Superior temporal gyrus (tissue), 1 donor: ENCODE measurements at regions not wholly inside any gene's neighbourhood (a gene's known extent, or its start where the extent isn't known, plus 50 kb on each side); places are given as distances from the start of the nearest gene placed in this dataset.

Experiments
- DNase-seq: peaks from one replicate; pipeline ENCODE4 v3.0.0-alpha.2; 2016; ENCODE audit errors: extremely low spot score

- no peak for DNase-seq
Observed at GRCh38 chr6:88383183-88383582, 217.0 kb upstream of the CNR1 start.

GRCh38 chr6:88381289-88381642, 215.1 kb upstream of the CNR1 start:
- no peak for DNase-seq

- peak; percentile 37 for DNase-seq
Observed at GRCh38 chr6:88380618-88381288, 214.6 kb upstream of the CNR1 start.

GRCh38 chr6:88380083-88380482, 213.9 kb upstream of the CNR1 start:
- peak; percentile 55 for DNase-seq

GRCh38 chr6:88378639-88379038, 212.5 kb upstream of the CNR1 start:
- DNase-seq, result no peak

- DNase-seq, result no peak
Observed at GRCh38 chr6:88377976-88378568, 211.9 kb upstream of the CNR1 start.

GRCh38 chr6:88376768-88377387, 210.7 kb upstream of the CNR1 start:
- peak; percentile 30 for DNase-seq

- no peak for DNase-seq
Observed at GRCh38 chr6:88376197-88376596, 210.1 kb upstream of the CNR1 start.

GRCh38 chr6:88374553-88374952, 208.4 kb upstream of the CNR1 start:
- DNase-seq, result no peak

- no peak for DNase-seq
Observed at GRCh38 chr6:88371480-88371879, 205.3 kb upstream of the CNR1 start.

GRCh38 chr6:88370127-88370710, 204.1 kb upstream of the CNR1 start:
- no peak for DNase-seq

GRCh38 chr6:88369262-88369661, 203.1 kb upstream of the CNR1 start:
- DNase-seq, result no peak

- DNase-seq, result no peak
Observed at GRCh38 chr6:88368071-88368787, 202.1 kb upstream of the CNR1 start.

GRCh38 chr6:88367248-88367647, 201.1 kb upstream of the CNR1 start:
- DNase-seq, result no peak

GRCh38 chr6:88366672-88367071, 200.5 kb upstream of the CNR1 start:
- no peak for DNase-seq

- no peak for DNase-seq
Observed at GRCh38 chr6:88365656-88366055, 199.5 kb upstream of the CNR1 start.

GRCh38 chr6:88365230-88365629, 199.1 kb upstream of the CNR1 start:
- no peak for DNase-seq

GRCh38 chr6:88361754-88362153, 195.6 kb upstream of the CNR1 start:
- DNase-seq, result no peak

- no peak for DNase-seq
Observed at GRCh38 chr6:88361298-88361697, 195.2 kb upstream of the CNR1 start.

GRCh38 chr6:88360203-88360797, 194.2 kb upstream of the CNR1 start:
- DNase-seq, result no peak

GRCh38 chr6:88359530-88360202, 193.5 kb upstream of the CNR1 start:
- no peak for DNase-seq
